ENCODE measurements at regions not wholly inside any gene's neighbourhood (a gene's known extent, or its start where the extent isn't known, plus 50 kb on each side); places are given as distances from the start of the nearest gene placed in this dataset.

DNA sequence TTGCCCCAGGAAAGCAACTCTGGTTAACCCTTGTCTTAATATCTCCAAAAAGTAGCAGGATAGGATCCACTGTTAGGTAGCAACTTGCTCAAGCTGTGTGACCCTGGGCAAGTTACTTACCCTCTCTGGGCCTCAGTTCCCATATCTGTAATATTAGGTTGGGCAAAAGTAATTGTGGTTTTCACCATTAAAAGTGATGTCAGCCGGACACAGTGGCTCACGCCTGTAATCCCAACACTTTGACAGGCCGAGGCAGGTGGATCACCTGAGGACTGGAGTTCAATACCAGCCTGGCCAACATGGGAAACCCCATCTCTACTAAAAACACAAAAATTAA lies 179.3 kb downstream of the FOXL1 start:
- DNase-seq (ENCODE audit: low read depth), result no peak
- no peak overlapping the region for H3K4me3 ChIP-seq (ENCODE audit: low read depth, low read length)
- no peak for TF ChIP-seq CTCF (conservative IDR thresholded peaks at IDR 0.05; ENCODE audit: low read depth, low read length)

GRCh38 chr16:86758932-86759331 lies 180.6 kb downstream of the FOXL1 start:
- no peak overlapping the region for H3K4me3 ChIP-seq (ENCODE audit: low read depth, low read length)
- no peak for TF ChIP-seq CTCF (conservative IDR thresholded peaks at IDR 0.05; ENCODE audit: low read depth, low read length)
- DNase-seq (ENCODE audit: low read depth), result no peak

- H3K4me3 ChIP-seq (ENCODE audit: low read depth, low read length), result peak overlapping the region; percentile 47
- peak; percentile 94 for TF ChIP-seq CTCF (conservative IDR thresholded peaks at IDR 0.05; ENCODE audit: low read depth, low read length)
- DNase-seq (ENCODE audit: low read depth), result peak; percentile 76
Measured at GRCh38 chr16:86761111-86762031, 183.0 kb downstream of the FOXL1 start.

- peak overlapping the region; percentile 47 for H3K4me3 ChIP-seq (ENCODE audit: low read depth, low read length)
- no peak for TF ChIP-seq CTCF (conservative IDR thresholded peaks at IDR 0.05; ENCODE audit: low read depth, low read length)
- DNase-seq (ENCODE audit: low read depth), result no peak
Measured at GRCh38 chr16:86762095-86762494, 183.7 kb downstream of the FOXL1 start.

- no peak for TF ChIP-seq CTCF (conservative IDR thresholded peaks at IDR 0.05; ENCODE audit: low read depth, low read length)
- DNase-seq (ENCODE audit: low read depth), result no peak
- no peak overlapping the region for H3K4me3 ChIP-seq (ENCODE audit: low read depth, low read length)
Measured at GRCh38 chr16:86763819-86764218, 185.5 kb downstream of the FOXL1 start.

- no peak for TF ChIP-seq CTCF (conservative IDR thresholded peaks at IDR 0.05; ENCODE audit: low read depth, low read length)
- H3K4me3 ChIP-seq (ENCODE audit: low read depth, low read length), result no peak overlapping the region
- no peak for DNase-seq (ENCODE audit: low read depth)
Measured at GRCh38 chr16:86764551-86764950, 186.2 kb downstream of the FOXL1 start.
